A549 (cell line): ENCODE measurements at regions not wholly inside any gene's neighbourhood (a gene's known extent, or its start where the extent isn't known, plus 50 kb on each side); places are given as distances from the start of the nearest gene placed in this dataset.

Experiments
- ATAC-seq, 2 experiments: fragments of 200-7000 bp in 1 of 2; fragments of >200 bp in 1 of 2; cut with Nextera tagmentation in 1 of 2; cut with Tn5 transposase in 1 of 2; 3 replicates each; pipeline versions ENCODE4 v1.8.0 to v1.9.1; 2018 to 2020; ENCODE audit warnings: mild to moderate bottlenecking in 1 of 2, moderate library complexity in 1 of 2
- CTCF ChIA-PET: fragments of 300-600 bp; sonication (Branson Sonifier 250); formaldehyde crosslinking; extraction: SDS; loops from one replicate; lab custom pipeline; 2021; ENCODE audit warnings: antibody characterized with exemption, inconsistent platforms; lab: Yijun Ruan, JAX
- POLR2A ChIA-PET: fragments of 350-600 bp; formaldehyde crosslinking; extraction: SDS; loops from one replicate; lab custom pipeline; 2021; ENCODE audit warnings: antibody characterized with exemption, inconsistent platforms; lab: Yijun Ruan, JAX
- DNase-seq, 2 experiments: peaks; one replicate each; pipeline versions ENCODE4 v3.0.0 to v3.0.0-alpha.2; 2011 to 2016; ENCODE audit warnings: low read depth in 1 of 2, low spot score in 1 of 2
- FAIRE-seq: peaks from 2 replicates; lab custom pipeline; 2011; peaks lifted over from hg19 to GRCh38; lab: Jason Lieb, UNC
- H3K27ac ChIP-seq, 2 experiments: fragments of >200 bp; sonication (Bioruptor Twin); formaldehyde crosslinking; 3 replicates each; pipeline ENCODE4 v1.5.1; 2016 to 2017
- H3K4me1 ChIP-seq: fragments of >200 bp; sonication (Bioruptor Twin); formaldehyde crosslinking; 3 replicates; pipeline ENCODE4 v1.6.1; 2016
- H3K4me2 ChIP-seq: fragments of >200 bp; sonication (Bioruptor Twin); formaldehyde crosslinking; 3 replicates; pipeline ENCODE4 v1.6.1; 2016
- H3K4me3 ChIP-seq: fragments of >200 bp; sonication (Bioruptor Twin); formaldehyde crosslinking; 3 replicates; pipeline ENCODE4 v1.5.1; 2016
- H3K9me3 ChIP-seq: fragments of >200 bp; sonication (Bioruptor Twin); formaldehyde crosslinking; 3 replicates; pipeline ENCODE4 v1.6.1; 2016
- ATOH8 ChIP-seq: fragments of 250-450 bp; sonication (Bioruptor Pico); IDR thresholded peaks from 2 replicates; pipeline ENCODE4 v1.5.0; 2020; ENCODE audit warnings: low read depth, mild to moderate bottlenecking, moderate library complexity
- CHD2 ChIP-seq: fragments of 150-350 bp; IDR thresholded peaks from 2 replicates; pipeline ENCODE4 v1.6.1; 2014; ENCODE audit warnings: low read length; ENCODE audit not compliant: partially characterized antibody
- CHD4 ChIP-seq: fragments of 200-600 bp; sonication (generic); IDR thresholded peaks from 2 replicates; pipeline ENCODE4 v1.6.1; 2016; ENCODE audit warnings: antibody characterized with exemption, mild to moderate bottlenecking, borderline replicate concordance
- EHF ChIP-seq: fragments of 250-450 bp; sonication (Bioruptor Pico); IDR thresholded peaks from 2 replicates; pipeline ENCODE4 v1.5.0; 2020; ENCODE audit warnings: mild to moderate bottlenecking
- EHMT2 ChIP-seq: fragments of 200-600 bp; sonication (generic); IDR thresholded peaks from 2 replicates; pipeline ENCODE4 v1.6.1; 2016; ENCODE audit warnings: antibody characterized with exemption, low read depth, mild to moderate bottlenecking, moderate library complexity
- ELK1 ChIP-seq: fragments of 150-350 bp; IDR thresholded peaks from 2 replicates; pipeline ENCODE4 v1.6.1; 2014; ENCODE audit warnings: low read depth, mild to moderate bottlenecking, low read length
- EP300 ChIP-seq, 2 experiments: fragments of >200 bp; sonication (Bioruptor Twin); formaldehyde crosslinking; IDR thresholded peaks; 2 replicates in 1 of 2; 3 replicates in 1 of 2; pipeline ENCODE4 v1.6.1; 2016 to 2017
- FOXS1 ChIP-seq: fragments of 250-450 bp; sonication (Bioruptor Pico); IDR thresholded peaks from 2 replicates; pipeline ENCODE4 v1.5.0; 2020; ENCODE audit warnings: mild to moderate bottlenecking, moderate library complexity
- HES2 ChIP-seq: fragments of >200 bp; sonication (Bioruptor Twin); formaldehyde crosslinking; IDR thresholded peaks from 2 replicates; pipeline ENCODE4 v1.6.1; 2016
- HEYL ChIP-seq: fragments of 250-450 bp; sonication (Bioruptor Pico); IDR thresholded peaks from 2 replicates; pipeline ENCODE4 v1.8.0; 2021; ENCODE audit warnings: mild to moderate bottlenecking, moderate library complexity
- HMGXB4 ChIP-seq: fragments of 250-450 bp; sonication (Bioruptor Pico); IDR thresholded peaks from 2 replicates; pipeline ENCODE4 v1.5.0; 2021; ENCODE audit warnings: mild to moderate bottlenecking, moderate library complexity, borderline replicate concordance
- HOXB13 ChIP-seq: fragments of 250-450 bp; sonication (Bioruptor Pico); IDR thresholded peaks from 2 replicates; pipeline ENCODE4 v1.5.0; 2020; ENCODE audit warnings: low read depth, mild to moderate bottlenecking, moderate library complexity
- HOXB5 ChIP-seq: fragments of 250-450 bp; sonication (Bioruptor Pico); IDR thresholded peaks from 2 replicates; pipeline ENCODE4 v1.5.0; 2020; ENCODE audit warnings: mild to moderate bottlenecking, moderate library complexity
- JUN ChIP-seq, 2 experiments: fragments of >200 bp; sonication (Bioruptor Twin); formaldehyde crosslinking; IDR thresholded peaks; 2 replicates in 1 of 2; 3 replicates in 1 of 2; pipeline ENCODE4 v1.6.1; 2016 to 2017
- MAFK ChIP-seq: fragments of 450-650 bp; IDR thresholded peaks from 2 replicates; pipeline ENCODE4 v1.6.1; 2014; ENCODE audit not compliant: partially characterized antibody
- MAX ChIP-seq: IDR thresholded peaks from 2 replicates; pipeline ENCODE4 v1.6.1; 2012
- MAZ ChIP-seq: fragments of 150-350 bp; IDR thresholded peaks from 2 replicates; pipeline ENCODE4 v1.6.1; 2014; ENCODE audit warnings: antibody characterized with exemption, low read depth, low read length, borderline replicate concordance
- NPAS2 ChIP-seq: fragments of 250-450 bp; sonication (Bioruptor Pico); IDR thresholded peaks from 2 replicates; pipeline ENCODE4 v1.8.0; 2022; ENCODE audit warnings: mild to moderate bottlenecking, moderate library complexity, borderline replicate concordance
- NR3C1 ChIP-seq: fragments of >200 bp; sonication (Bioruptor Twin); formaldehyde crosslinking; IDR thresholded peaks from 3 replicates; pipeline ENCODE4 v1.6.1; 2017
- PBX3 ChIP-seq: IDR thresholded peaks from 2 replicates; pipeline ENCODE4 v1.6.1; 2012
- POLR2AphosphoS2 ChIP-seq: conservative IDR thresholded peaks from 2 replicates; pipeline ENCODE4 v1.6.1; 2012; ENCODE audit warnings: low read length, improper control_type of control experiment, inconsistent platforms
- RARB ChIP-seq: fragments of 250-450 bp; sonication (Bioruptor Pico); IDR thresholded peaks from 2 replicates; pipeline ENCODE4 v1.8.0; 2021; ENCODE audit warnings: mild to moderate bottlenecking, moderate library complexity
- RFX5 ChIP-seq: fragments of 450-650 bp; IDR thresholded peaks from 2 replicates; pipeline ENCODE4 v1.7.1; 2014; ENCODE audit warnings: antibody characterized with exemption, mild to moderate bottlenecking, moderate library complexity
- RNF2 ChIP-seq: fragments of 200-600 bp; sonication (generic); IDR thresholded peaks from 2 replicates; pipeline ENCODE4 v1.6.1; 2016; ENCODE audit warnings: low read depth, mild to moderate bottlenecking, antibody characterized with exemption, moderate library complexity, borderline replicate concordance
- ZC3H11A ChIP-seq: fragments of 450-650 bp; IDR thresholded peaks from 2 replicates; pipeline ENCODE4 v1.6.1; 2014; ENCODE audit warnings: antibody characterized with exemption, mild to moderate bottlenecking
- ZFP36 ChIP-seq: fragments of 450-650 bp; IDR thresholded peaks from 2 replicates; pipeline ENCODE4 v1.6.1; 2014; ENCODE audit warnings: borderline replicate concordance; ENCODE audit not compliant: partially characterized antibody
- ZSCAN20 ChIP-seq: fragments of 250-450 bp; sonication (Bioruptor Pico); IDR thresholded peaks from 2 replicates; pipeline ENCODE4 v1.8.0; 2022; ENCODE audit warnings: mild to moderate bottlenecking, moderate library complexity
- WGBS: methylation state at CpG from one replicate; pipeline ENCODE4 v1.1.6; 2017; ENCODE audit errors: missing lambda C conversion rate; 5-methylcytosine and 5-hydroxymethylcytosine counted together

- Histone ChIP-seq H3K9me3 (peaks cover 6% of the 10 kb centered on the region; the same call in 2 of the 3 replicates), H3K4me3 (no peak overlapping the region), H3K27ac (no peak overlapping the region), H3K4me2 (no peak overlapping the region), H3K4me1 (no peaks in the 10 kb centered on the region)
- 29% methylated on average over 1 of the region's 1 CpG for WGBS
- no peak for FAIRE-seq
- DNase-seq, result no peak
- ATAC-seq, result no peak
- POLR2A ChIA-PET, result interaction anchor here (0.7 kb wide), 1 partner anchor 31 kb away, joined by 3 read pairs; no protein-coding TSS in a partner anchor
- CTCF ChIA-PET, result interaction anchor here (0.7 kb wide), 1 partner anchor 11 kb away, joined by 3 read pairs; no protein-coding TSS in a partner anchor
- TF ChIP-seq HOXB5 (no peak), HEYL (CRISPR knock-in tag) (no peak)
Observed at GRCh38 chr14:89634037-89634436, 217.0 kb upstream of the FOXN3 start.

- FAIRE-seq, result no peak
- POLR2A ChIA-PET, result no interaction called here
Observed at GRCh38 chr14:89630101-89630829, 213.2 kb upstream of the FOXN3 start.

GRCh38 chr14:89629383-89629782 lies 212.3 kb upstream of the FOXN3 start:
- H3K27ac ChIP-seq, result no peak overlapping the region
- no peaks in the 10 kb centered on the region for H3K9me3 ChIP-seq
- H3K4me2 ChIP-seq, result no peak overlapping the region
- H3K4me1 ChIP-seq, result no peaks in the 10 kb centered on the region
- DNase-seq (no peak), FAIRE-seq (no peak), ATAC-seq (no peak)
- TF ChIP-seq EHF, result no peak
- no peak for TF ChIP-seq FOXS1
- no peak for TF ChIP-seq PBX3
- TF ChIP-seq ZC3H11A, result no peak
- TF ChIP-seq EP300 (IDR thresholded peaks at IDR 0.05), result no peak
- no peak for TF ChIP-seq MAZ
- no peak for TF ChIP-seq EHMT2
- no peak for TF ChIP-seq MAX
- no peak for TF ChIP-seq HOXB13
- TF ChIP-seq RFX5, result no peak
- no peak for TF ChIP-seq HES2
- no peak for TF ChIP-seq ZSCAN20 (CRISPR knock-in tag)
- TF ChIP-seq ZFP36, result no peak
- TF ChIP-seq NPAS2, result no peak
- TF ChIP-seq HMGXB4 (CRISPR knock-in tag), result no peak
- ChIA-PET POLR2A (no interaction called here), CTCF (interaction anchor here (0.6 kb wide), 2 partner anchors 28 to 164 kb away, joined by 3 read pairs; no protein-coding TSS in a partner anchor)
- WGBS, result 39% methylated on average over 8 of the region's 8 CpGs
- H3K4me3 ChIP-seq, result no peak overlapping the region

More at GRCh38 chr14:89630101-89630829, 213.2 kb upstream of the FOXN3 start:
- CTCF ChIA-PET, result interaction anchor here (0.6 kb wide), 1 partner anchor 29 kb away, joined by 3 read pairs; no protein-coding TSS in a partner anchor
- no peak overlapping the region for H3K4me3 ChIP-seq
- TF ChIP-seq CHD2, result no peak
- TF ChIP-seq CHD4, result no peak
- no peak for TF ChIP-seq ELK1
- no peak for TF ChIP-seq NR3C1
- TF ChIP-seq MAX, result no peak
- no peak for TF ChIP-seq RARB (CRISPR knock-in tag)
- no peak for TF ChIP-seq EHF
- TF ChIP-seq RNF2, result no peak
- TF ChIP-seq ATOH8 (CRISPR knock-in tag), result no peak
- no peak for TF ChIP-seq JUN (IDR thresholded peaks at IDR 0.05)
- no peak for TF ChIP-seq POLR2AphosphoS2
- TF ChIP-seq MAFK, result no peak
- no peak for TF ChIP-seq MAZ
- WGBS, result 21% methylated on average over 7 of the region's 7 CpGs
- ATAC-seq (no peak), DNase-seq (no peak)
- no peaks in the 10 kb centered on the region for H3K4me1 ChIP-seq
- no peak overlapping the region for H3K27ac ChIP-seq
- H3K4me2 ChIP-seq, result no peak overlapping the region
- no peaks in the 10 kb centered on the region for H3K9me3 ChIP-seq
